Stimulated activated CD4-positive, alpha-beta T cell treated with anti-CD3 and anti-CD28 coated beads, TNF-alpha, amount 100 ng/mL, for 48 hours (primary cell): ENCODE measurements at regions not wholly inside any gene's neighbourhood (a gene's known extent, or its start where the extent isn't known, plus 50 kb on each side); places are given as distances from the start of the nearest gene placed in this dataset.

ENCODE experiments used
- DNase-seq, 3 donors: peaks; one replicate each; pipeline ENCODE4 v3.0.0-alpha.2; 2020; ENCODE audit warnings: low read depth in 3 of 3

DNA sequence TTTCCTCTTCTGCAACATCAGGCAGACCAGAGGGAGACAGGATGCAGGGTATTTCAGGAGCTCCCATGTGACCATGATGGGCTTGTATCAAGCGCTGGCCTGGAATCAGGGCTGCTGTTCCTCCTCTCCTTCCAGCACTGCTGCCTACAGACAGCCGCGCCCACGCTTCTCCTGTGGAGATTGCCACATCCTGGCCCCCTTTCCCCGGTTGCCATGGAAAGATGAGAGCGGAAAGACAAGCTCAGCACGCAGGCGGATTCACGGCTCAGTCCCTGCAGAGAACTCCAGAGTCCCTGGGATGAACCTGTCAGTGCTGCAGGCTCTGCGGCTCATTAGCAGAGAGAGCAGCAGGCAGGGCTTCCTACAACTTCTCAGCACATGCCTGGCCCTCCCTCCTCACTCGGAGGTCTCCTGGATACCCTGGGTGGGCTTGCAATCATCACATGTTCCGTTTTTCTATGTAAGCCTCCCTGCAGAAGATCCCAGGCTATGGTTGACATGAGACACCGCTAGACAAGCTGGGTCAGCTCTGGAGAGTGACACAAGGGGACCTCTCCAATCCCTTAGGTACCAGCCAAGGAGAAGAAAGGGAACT, 497.8 kb upstream of the MYT1L start:
- no peak for DNase-seq

DNA sequence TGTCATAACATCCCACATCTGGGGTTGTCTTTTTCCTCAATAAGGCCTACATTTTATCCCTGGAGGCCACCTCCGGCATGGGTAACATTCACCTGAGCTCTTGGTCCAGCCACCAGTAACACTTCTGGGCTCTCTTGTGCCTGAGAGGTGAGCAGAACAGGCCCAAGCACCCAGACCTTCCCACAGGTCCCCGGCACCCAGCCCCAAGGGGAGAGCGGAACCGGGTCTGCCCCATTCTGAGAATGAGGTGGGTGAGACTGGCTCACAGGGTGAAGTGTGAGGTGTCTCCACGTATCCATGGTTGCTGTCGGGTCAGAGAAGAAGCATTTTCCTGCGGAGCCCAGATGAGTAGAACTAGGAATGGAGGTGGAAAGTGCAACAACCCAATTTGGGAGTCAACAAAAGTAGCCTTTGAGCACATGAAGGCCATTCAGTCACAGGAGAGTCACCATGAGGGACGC, 496.7 kb upstream of the MYT1L start:
- DNase-seq = no peak

DNA sequence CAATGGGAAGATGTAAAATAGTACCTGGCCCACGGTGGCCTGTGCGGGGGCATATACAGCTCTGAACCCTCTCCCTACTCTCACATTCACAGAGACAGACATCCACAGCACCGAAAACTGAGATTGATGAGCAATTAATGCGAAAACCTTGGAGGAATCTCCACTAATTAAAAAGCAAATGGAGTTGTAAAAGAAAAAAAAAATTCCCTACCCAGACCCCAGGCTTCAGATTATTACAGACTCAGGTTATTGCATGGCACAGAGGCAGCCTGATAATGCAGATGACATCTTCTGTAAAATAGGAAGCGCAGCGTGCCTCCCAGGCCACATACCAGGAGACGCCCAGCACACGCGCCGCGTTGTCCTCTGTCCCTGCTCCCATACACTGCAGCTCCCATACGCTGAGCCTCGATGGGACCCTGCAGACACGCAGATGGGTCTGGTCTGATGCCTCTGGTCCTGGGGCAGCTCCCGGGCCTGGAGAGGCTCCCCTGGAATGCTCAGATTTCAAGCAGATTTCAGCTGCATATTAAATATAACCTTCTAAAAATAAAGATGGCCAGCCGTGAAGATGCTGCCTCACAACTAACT, 496.1 kb upstream of the MYT1L start:
- no peak for DNase-seq

DNA sequence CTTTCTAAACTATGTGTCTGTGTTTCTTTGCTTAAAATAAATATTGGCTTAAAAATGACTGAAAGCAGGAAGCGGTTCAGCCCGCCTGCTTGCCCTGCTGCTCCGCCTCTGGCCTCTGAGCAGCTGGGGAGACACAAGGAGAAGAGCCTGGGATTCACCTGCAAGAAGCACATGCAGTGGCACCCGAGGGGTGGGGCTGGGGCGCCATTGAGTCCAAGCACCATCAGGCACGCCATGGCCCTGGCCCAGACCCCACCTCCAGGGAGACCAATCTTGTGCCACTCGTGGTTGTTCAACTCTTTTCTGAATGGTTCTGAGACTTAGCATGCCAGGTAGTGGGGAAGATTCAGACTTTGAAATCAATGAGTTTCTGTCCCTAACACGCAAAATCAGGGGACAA, 495.5 kb upstream of the MYT1L start:
- DNase-seq = no peak

DNA sequence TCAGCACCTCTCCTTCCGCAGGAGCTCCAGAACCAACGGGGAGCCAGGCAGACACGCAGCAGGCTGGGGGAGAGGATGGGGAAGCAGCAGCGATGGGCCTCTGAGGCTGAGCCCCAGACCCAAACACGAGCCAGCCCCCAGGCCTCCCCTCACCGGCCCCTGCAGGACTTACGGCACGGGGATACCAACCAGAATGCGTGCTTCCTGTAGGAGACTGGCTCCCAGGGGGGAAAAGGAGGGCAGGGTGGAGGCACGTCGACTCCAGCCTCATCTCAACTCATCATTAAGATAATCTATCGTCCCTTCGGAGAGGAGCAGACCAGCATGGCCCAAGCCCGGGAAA, 495.1 kb upstream of the MYT1L start:
- no peak for DNase-seq

DNA sequence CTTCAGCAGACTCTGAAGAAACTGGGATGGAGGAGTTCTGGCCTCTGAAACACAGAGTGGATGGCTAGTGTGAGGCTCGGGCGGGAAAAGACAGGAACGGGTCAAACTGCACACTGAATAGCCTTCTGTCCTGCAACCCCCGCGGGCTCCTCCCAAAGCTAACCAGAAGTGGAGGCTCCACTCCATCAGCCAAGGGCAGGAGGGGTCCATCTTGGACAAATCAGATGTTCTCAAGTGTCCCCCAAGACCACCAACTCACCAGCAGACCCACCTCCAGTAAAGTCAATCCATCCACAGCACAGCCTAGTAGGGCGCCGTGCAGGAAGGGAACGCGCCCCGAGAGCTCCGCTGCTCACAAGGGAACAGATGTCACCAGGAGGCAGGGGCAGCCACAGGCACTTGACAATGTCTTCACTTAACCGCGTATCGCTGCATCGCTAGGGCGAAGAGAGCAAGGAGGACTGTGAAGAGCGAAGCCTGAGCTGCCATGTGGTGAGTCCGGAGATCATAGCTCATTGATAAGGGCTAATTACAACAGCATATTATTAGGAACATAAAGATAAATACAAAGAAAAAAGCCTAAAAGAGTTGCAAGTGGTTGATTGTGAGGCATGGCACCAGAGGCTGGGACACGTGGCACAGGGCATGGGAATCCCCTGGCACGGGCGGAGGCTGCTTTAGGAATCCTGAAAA, 494.6 kb upstream of the MYT1L start:
- no peak for DNase-seq

DNA sequence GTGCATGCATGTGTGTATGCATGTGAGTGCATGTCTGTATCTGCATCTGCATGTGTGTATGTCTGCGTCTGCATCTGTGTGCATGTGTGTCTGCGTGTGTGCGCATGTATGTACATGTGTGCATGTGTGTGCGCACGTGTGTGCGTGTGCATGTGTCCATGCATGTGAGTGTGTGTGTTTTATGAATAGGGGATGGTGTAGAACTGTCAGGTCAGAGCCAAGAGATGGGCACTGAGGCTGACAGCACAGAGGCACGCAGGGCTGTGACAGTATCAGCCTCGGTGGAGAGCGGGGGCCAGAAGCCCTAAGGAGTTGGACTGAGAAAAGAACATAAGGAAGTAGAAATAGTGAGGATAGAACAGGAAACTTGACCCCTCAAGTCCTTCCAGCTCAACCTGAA, 494.0 kb upstream of the MYT1L start:
- no peak for DNase-seq

DNA sequence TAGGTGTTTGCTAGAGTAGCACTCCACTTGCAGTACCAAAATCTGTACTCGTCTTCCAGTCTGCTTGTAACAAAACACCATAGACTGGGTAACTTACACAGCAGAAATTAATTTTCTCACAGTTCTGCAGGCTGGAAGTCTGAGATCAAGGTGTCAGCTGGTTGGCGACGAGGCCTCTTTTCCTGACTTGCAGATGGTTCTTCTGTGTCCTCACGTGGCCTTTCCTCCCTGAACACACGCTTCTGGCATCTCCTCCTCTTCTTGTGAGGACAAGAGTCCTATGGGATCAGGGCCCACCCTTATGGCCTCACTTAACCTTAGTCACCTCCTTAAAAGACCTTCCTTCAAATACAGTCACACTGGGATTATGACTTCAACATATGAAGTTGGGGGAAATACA, 493.5 kb upstream of the MYT1L start:
- no peak for DNase-seq

DNA sequence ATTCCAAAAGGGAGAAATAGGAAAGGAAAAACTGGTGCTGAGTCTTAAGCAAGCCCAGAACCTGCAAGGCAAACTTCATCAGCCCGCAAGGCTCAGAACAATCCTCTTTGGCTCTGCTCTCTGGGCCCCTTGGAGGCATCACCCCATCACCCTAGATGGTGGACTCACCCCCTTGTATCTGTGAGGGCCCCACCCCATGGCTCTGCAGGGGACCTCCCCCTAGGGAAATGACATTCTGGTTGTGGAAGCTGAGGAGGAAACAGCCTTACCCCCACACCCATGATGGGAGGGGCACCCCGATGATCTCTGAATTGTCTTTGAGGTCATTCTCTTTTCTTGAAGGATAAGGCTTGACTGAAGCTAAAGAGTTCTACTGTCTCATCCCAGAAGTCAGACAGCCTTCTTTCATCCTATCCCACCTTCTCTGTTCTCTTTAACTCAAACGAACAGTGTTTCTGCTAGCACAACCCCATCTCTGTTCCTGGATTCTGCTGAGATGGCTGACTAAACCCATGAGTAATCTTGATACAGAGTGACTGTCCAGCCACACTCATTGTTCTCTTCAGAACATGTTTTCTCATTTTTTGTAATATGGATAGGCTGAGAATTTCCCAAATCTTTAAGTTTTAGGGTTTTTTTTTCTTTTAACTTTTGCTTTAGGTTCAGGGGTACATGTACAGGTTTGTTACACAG, 492.1 kb upstream of the MYT1L start:
- DNase-seq = no peak

DNA sequence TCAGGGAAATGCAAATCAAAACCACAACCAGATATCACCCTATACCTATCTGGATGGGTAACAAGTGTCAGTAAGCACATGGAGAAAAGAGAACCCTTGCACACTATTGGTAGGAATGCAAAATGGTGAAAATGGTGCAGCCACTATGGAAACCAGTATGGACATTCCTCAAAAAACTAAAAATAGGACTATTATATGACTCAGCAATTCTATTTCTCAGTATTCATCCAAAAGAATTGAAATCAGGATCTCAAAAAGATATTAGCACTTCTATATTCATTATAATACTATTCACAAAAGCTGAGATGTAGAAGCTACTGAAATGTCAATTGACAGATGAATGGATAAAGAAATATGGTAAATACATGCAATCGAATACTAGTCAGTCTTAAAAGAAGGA, 491.1 kb upstream of the MYT1L start:
- DNase-seq = no peak

DNA sequence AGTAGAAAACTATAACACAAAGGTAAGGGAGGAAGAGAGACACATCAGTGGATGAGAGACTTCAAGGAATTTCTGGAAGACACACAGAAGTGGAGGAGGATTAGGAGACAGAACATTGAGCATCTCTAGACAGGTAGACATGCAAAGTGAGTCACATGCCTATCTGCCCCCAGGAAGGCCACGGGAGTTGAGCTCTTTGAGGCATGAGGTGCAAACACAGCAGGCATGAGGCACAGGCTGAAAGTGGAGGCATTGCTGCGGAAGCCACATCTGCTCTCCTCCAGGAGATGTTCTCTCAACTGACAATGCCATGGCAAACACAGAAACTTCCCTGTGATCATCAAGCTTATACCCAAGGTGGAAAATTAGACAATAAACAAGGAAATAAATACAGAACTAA, 481.6 kb upstream of the MYT1L start:
- DNase-seq = no peak

DNA sequence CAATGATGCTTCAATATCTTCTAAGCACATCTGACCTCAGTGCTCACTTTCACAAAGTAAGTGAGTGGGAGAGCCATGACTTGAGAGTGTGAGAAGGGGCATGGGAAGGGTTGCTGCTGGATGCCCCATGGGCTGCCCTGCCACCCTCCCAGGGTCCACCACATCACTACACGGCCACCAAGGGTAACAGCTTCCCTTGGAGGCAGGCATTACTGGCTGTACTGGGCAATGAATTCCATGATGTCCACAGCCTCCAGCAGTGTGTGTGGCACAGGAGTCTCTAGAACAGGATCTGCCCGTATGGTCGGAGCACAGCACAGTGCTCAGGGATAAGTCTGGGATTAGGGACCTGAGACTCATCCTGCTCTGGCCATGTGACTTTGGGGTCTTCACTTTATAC, 481.0 kb upstream of the MYT1L start:
- DNase-seq = no peak

DNA sequence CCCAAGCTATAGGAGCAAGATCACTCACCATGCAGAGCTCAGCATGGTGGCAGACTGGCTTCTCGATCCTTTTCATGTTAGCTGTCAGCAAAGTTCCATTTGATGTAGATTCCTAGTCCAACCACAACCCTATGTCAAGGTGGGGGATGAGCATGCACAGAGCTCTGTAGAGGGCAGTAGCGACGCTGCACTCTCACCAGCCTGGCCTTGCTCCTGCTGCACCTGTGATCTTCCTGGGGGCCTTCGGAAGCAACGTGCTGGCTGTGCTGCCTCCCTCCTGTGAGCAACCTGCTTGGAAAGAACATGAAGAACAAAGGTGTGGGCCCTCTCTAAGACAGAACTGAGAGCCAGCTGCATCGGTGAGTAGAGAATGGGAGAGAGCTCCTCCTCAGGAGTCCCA, 479.4 kb upstream of the MYT1L start:
- DNase-seq = no peak

DNA sequence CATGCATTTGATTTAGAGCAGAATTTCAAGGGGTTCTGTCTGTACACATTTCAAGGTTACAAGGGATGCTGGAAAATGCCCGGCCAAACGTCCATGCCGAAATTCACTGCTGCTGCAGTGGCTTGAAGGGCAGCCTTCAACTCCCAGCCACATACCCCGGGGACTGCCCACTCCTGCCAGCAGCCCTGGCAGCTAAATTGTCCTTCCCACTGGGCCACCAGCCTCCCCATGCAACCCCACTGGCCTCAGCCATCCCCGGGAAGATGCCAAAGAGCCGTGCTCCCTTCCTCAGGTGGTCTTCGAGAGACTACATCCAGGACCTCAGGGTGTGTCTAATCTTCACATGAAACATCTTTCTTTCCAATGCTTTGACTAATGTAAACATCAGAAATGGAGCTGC, 478.7 kb upstream of the MYT1L start:
- no peak for DNase-seq

DNA sequence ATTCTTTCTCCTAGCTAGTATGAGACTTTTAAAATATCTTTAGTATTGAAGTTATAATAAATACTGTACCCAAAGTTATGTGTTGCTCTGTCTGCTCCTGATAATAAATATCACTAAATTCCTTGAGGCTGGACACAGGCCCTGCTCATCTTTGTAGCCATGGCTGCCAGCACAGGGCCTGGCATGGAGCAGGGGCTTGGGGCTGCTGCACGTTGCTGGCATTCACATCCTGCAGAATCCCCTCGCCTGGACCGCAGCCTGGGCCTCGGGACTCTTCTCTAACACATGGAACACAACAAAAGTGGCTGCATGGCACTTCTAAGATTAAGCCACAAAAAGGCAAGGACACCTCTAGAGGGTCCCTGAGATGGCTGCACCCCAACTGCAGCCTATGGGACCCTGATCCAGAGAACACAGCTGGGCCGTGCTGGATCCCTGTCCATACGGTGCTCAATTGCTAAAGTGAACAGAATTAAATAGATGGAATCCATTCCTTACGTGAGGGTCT, 477.5 kb upstream of the MYT1L start:
- no peak for DNase-seq

DNA sequence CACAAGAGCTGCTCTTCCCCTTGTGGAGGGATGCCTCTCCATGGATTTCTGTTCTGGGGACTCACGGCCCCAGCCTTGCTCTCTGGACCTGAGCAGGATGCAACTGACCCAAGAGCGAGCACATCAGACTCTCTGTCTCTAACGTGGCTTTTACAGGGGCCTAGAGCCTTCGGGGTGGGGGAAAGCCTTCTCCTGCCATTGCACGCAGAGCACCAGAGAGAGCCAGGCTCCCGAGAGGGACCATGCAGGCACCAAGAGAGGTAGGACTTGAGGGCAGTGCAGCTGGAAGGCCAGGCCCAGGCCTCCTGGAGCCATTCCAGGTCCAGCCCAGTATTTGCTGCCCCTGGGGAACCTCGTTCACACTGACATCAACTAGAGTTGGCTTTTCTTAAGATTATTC, 475.6 kb upstream of the MYT1L start:
- DNase-seq = no peak

DNA sequence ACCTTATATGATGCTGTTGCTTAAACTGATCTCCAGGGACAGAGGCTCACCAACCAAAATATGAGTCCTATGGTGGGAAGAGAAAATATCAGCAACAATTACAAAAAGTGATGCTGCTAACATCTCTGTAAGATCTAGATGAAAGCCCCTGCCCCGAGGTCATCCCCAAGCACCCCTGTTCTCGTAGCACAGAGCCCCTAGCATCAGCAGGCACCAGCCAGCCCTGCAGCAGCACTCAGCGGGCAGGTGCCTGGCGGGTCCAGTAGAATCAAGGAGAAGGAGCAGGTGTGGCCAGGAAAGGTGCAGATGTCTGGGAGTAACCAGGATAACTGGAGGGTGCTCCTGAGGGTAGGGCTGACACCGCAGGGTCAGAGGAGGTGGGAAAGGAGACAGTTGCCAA, 474.2 kb upstream of the MYT1L start:
- no peak for DNase-seq

DNA sequence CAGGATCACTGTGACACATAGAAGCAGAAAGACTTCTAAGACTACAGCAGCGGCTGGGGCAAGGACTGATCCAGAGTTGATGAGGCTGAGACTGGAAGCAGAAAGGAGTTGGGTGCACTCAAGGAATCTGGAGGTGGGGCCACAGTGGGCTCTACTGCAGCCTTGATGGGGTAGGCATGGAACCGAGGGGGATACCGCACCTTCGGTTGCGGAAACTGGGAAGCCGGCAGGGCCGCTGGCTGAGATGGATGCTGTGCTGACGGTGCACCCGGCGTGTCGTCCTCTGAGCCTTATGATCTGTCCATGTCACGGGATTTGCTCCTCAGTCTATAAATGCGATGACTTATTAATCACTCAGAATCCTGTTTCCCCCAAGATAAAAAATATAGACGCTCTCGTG, 473.5 kb upstream of the MYT1L start:
- DNase-seq = no peak

DNA sequence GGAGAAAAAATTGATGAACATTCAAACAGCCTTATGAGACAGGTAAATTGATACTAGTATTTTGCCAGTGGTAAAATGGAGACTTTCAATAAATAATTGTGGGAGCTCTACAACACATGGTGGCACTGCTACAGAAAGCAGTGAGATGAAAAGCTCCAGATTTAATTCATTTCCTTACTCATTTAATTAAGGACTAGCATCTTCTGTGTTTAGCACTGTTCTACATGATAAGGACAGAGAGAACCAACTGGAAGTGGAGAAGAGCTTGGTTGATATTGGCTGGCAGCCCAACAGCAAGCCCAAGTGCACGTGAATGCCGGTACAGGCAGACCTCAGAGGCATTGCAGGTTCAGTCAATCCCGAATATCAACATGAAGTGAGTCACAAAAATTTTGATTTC, 470.4 kb upstream of the MYT1L start:
- DNase-seq = no peak

DNA sequence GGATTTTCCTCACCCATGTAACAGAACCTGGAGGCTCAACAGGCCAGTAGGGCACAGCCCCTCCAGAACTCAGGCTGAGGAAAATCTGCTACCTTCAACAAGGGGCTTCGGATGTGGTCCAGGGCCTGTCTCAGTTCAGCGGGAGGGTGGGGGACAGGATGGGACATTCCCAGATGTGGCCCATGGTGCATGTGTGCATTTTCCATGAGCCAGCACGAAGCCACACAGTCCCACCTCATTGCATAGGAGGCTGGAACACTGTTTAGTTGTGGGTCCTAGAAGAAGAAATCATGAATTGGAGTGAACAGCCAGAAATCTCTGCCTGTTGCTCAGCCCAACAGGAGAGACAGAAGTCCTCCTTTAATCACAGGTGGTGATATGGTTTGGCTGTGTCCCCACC, 469.6 kb upstream of the MYT1L start:
- no peak for DNase-seq

DNA sequence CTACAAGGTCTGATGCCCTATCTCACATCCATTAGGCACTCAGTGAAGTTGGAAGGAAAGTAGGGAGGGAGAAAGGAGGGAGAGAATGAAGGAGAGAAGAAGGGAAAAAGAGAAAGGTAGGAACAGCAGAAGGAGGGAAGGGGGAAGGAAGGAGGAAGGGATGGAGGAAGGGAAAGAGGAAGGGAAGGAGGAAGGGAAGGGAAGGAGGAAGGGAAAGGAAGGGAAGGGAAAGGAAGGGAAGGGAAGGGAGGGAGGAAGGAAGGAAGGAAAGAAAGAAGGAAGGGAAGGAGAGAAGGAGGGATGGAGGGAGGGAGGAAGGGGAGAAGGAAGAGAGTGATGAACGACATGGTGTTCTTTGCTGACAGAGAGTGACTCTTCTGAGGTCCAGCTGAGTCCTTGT, 468.9 kb upstream of the MYT1L start:
- DNase-seq = no peak

DNA sequence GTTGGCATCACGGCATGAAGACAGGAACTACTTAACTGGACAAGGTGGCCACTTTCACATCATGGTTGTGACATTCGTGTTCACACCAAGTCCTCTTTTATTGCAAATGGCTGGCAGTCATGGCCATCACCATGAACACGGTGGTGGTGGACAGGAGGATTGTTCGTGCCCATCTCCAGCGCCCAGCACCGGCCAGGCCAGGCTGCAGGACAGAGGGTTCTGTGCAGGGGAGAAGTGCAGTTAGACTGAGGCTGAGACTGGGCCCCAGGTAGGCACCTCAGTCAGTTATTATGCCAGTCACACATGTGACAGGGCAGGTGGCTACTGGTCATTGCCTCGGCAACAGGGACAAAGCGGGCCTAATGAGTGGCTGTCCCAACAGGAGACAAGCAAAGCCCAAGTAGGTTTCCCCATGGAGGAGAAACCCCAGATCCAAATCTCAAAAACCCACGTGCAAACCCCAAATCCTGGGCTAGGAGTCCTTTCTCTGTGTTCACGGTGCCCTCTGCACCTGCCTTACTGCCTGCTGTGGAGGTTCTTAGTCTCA, 468.1 kb upstream of the MYT1L start:
- no peak for DNase-seq

DNA sequence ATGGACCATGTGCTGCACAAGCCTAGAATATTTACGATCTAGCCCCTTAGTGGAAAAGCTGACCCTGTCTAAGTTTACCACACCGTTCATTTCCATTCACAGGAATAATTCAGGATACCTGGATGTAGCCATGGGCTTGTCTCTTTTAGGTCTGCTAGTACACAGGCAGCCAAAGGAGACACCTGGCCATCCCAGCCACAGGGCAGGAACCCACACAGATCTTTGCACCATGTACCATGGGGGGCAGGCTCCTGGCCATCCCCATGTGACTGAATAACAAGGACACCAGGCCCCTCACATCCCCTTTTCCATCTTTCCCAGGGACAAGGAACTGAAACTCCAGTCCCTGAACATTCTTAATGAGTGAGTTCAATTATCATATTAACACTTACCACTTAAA, 467.3 kb upstream of the MYT1L start:
- no peak for DNase-seq
